ENCODE measurements at regions not wholly inside any gene's neighbourhood (a gene's known extent, or its start where the extent isn't known, plus 50 kb on each side); places are given as distances from the start of the nearest gene placed in this dataset.

DNA sequence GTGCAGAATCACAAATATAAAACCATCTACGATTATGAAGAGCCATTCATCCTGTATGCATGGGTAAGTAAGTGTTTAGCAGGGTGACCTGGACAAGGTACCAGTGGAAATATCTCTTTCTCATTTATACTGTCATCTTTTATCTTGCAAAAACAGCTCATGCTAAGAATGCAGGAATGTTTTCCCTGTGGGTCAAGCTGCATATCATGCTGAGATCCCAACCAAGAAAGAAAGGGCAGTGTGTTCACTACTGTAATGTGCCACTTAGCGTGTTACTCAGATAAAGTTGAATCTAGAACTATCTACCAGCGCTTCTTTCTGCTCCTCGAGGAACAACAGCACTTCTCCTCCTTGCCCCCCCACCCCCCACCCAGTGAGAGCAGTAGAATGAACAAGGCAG, 212.7 kb upstream of the TBL1X start:
- Histone ChIP-seq H3K4me2 (ENCODE audit: control insufficient read depth, insufficient read depth) (no peak overlapping the region), H3K4me1 (ENCODE audit: control insufficient read depth, insufficient read depth, low read length) (no peaks in the 10 kb centered on the region), H3K79me2 (ENCODE audit: control insufficient read depth, insufficient read depth, low read length) (no peaks in the 10 kb centered on the region), H3K36me3 (ENCODE audit: control insufficient read depth in 2 of 2, insufficient read depth in 2 of 2, low read length in 1 of 2) (no peaks in the 10 kb centered on the region), H3K27me3 (replicated peaks in 1 of 2; ENCODE audit: control insufficient read depth in 2 of 2, insufficient read depth in 2 of 2, low read length in 1 of 2) (no peaks in the 10 kb centered on the region; a peak in 1 of 4 replicates), H3K27ac (ENCODE audit: control insufficient read depth, insufficient read depth) (no peak overlapping the region), H2AFZ (ENCODE audit: control insufficient read depth, low read depth, low read length) (no peak overlapping the region), H3K9ac (ENCODE audit: control insufficient read depth, insufficient read depth, low read length) (no peak overlapping the region), H3K4me3 (no peak overlapping the region), H3K9me3 (replicated peaks; ENCODE audit: control insufficient read depth, insufficient read depth, low read length) (no peaks in the 10 kb centered on the region), H4K20me1 (ENCODE audit: control insufficient read depth, insufficient read depth) (no peaks in the 10 kb centered on the region)
- 0% methylated on average over 4 of the region's 4 CpGs for WGBS (ENCODE audit: insufficient coverage, insufficient replicate concordance, low lambda C conversion rate, missing lambda C conversion rate)
- in situ Hi-C loops (cut with MboI), result no loop called here
- ChIA-PET RAD21 (ENCODE audit: unreplicated experiment) (no interaction called here), POLR2A (no interaction called here), CTCF (no interaction called here), SMC1A (ENCODE audit: uncharacterized antibody, unreplicated experiment) (interaction anchor here (0.6 kb wide), 1 partner anchor 570 kb away, joined by 3 read pairs; no protein-coding TSS in a partner anchor)
- ATAC-seq, result no peak
- FAIRE-seq, result no peak
- TF ChIP-seq CHD4 (IDR thresholded peaks at IDR 0.05) (no peak), NRF1 (conservative IDR thresholded peaks at IDR 0.05; ENCODE audit: low read depth, low read length) (no peak), TCF3 (IDR thresholded peaks at IDR 0.05; ENCODE audit: borderline replicate concordance, insufficient read depth, low read depth, low read length) (no peak), BMI1 (IDR thresholded peaks at IDR 0.05; ENCODE audit: borderline replicate concordance) (no peak), BACH1 (IDR thresholded peaks at IDR 0.05; ENCODE audit: borderline replicate concordance) (no peak), HDAC2 (IDR thresholded peaks at IDR 0.05) (no peak), ZZZ3 (IDR thresholded peaks at IDR 0.05; ENCODE audit: control insufficient read depth, insufficient read length, low read depth) (no peak), TCF7 (IDR thresholded peaks at IDR 0.05; ENCODE audit: borderline replicate concordance) (no peak), POLR2AphosphoS5 (IDR thresholded peaks at IDR 0.05; ENCODE audit: low read length) (no peak)
- intact Hi-C loops (cut with micrococcal nuclease; ENCODE audit: unreplicated experiment), result no loop called here
- DNase-seq (ENCODE audit: low read depth, low spot score), result no peak
- BruUV-seq (replicated peaks), result no TSS peak

DNA sequence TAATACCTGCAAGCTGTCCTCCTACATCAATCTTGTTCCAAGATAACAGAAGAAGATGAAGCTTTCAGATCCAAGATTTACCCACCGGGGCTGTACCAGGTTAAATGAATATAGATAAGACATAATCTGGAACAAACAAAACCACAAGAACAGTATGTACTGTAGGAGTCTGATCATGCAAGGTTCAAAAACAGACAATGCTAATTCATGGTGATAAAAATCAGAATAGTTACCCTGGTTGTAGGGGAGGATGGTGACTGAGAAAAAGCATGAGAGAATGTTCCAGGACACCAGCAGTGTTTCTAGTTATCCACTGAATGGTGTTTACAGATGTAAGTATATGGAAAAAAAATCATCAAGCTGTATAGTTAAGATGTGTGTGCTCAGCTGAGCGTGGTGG, 211.6 kb upstream of the TBL1X start:
- RAD21 ChIA-PET (ENCODE audit: unreplicated experiment), result no interaction called here
- Histone ChIP-seq H2AFZ (ENCODE audit: control insufficient read depth, low read depth, low read length) (no peak overlapping the region), H3K27ac (ENCODE audit: control insufficient read depth, insufficient read depth) (no peak overlapping the region), H3K27me3 (replicated peaks in 1 of 2; ENCODE audit: control insufficient read depth in 2 of 2, insufficient read depth in 2 of 2, low read length in 1 of 2) (no peaks in the 10 kb centered on the region; a peak in 1 of 4 replicates), H3K4me3 (no peak overlapping the region), H3K4me1 (ENCODE audit: control insufficient read depth, insufficient read depth, low read length) (no peaks in the 10 kb centered on the region), H3K9ac (ENCODE audit: control insufficient read depth, insufficient read depth, low read length) (no peak overlapping the region), H3K79me2 (ENCODE audit: control insufficient read depth, insufficient read depth, low read length) (no peaks in the 10 kb centered on the region), H3K36me3 (ENCODE audit: control insufficient read depth in 2 of 2, insufficient read depth in 2 of 2, low read length in 1 of 2) (no peaks in the 10 kb centered on the region), H3K4me2 (ENCODE audit: control insufficient read depth, insufficient read depth) (no peak overlapping the region), H3K9me3 (replicated peaks; ENCODE audit: control insufficient read depth, insufficient read depth, low read length) (no peaks in the 10 kb centered on the region), H4K20me1 (ENCODE audit: control insufficient read depth, insufficient read depth) (no peaks in the 10 kb centered on the region)
- 42% methylated on average over 2 of the region's 2 CpGs for WGBS (ENCODE audit: insufficient coverage, insufficient replicate concordance, low lambda C conversion rate, missing lambda C conversion rate)
- in situ Hi-C loops (cut with MboI) (no loop called here), intact Hi-C loops (cut with micrococcal nuclease; ENCODE audit: unreplicated experiment) (no loop called here)
- POLR2A ChIA-PET, result no interaction called here
- BruUV-seq (replicated peaks), result no TSS peak
- DNase-seq (ENCODE audit: low read depth, low spot score) (no peak), ATAC-seq (no peak), FAIRE-seq (no peak)
- SMC1A ChIA-PET (ENCODE audit: uncharacterized antibody, unreplicated experiment), result no interaction called here
- CTCF ChIA-PET, result no interaction called here
- TF ChIP-seq LARP7 (IDR thresholded peaks at IDR 0.05) (no peak), YBX1 (IDR thresholded peaks at IDR 0.05) (no peak), SRF (IDR thresholded peaks at IDR 0.05; ENCODE audit: low read depth in 2 of 2, low read length in 2 of 2) (no peak), CREM (IDR thresholded peaks at IDR 0.05; ENCODE audit: low read depth) (no peak), ZNF384 (IDR thresholded peaks at IDR 0.05; ENCODE audit: borderline replicate concordance, low read depth, low read length) (no peak), FOS (IDR thresholded peaks at IDR 0.05; ENCODE audit: borderline replicate concordance, extremely low read depth, insufficient read length) (no peak)
- TF ChIP-seq, protein P1, sequence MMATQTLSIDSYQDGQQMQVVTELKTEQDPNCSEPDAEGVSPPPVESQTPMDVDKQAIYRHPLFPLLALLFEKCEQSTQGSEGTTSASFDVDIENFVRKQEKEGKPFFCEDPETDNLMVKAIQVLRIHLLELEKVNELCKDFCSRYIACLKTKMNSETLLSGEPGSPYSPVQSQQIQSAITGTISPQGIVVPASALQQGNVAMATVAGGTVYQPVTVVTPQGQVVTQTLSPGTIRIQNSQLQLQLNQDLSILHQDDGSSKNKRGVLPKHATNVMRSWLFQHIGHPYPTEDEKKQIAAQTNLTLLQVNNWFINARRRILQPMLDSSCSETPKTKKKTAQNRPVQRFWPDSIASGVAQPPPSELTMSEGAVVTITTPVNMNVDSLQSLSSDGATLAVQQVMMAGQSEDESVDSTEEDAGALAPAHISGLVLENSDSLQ (IDR thresholded peaks at IDR 0.05), result no peak
- TF ChIP-seq, protein P2, sequence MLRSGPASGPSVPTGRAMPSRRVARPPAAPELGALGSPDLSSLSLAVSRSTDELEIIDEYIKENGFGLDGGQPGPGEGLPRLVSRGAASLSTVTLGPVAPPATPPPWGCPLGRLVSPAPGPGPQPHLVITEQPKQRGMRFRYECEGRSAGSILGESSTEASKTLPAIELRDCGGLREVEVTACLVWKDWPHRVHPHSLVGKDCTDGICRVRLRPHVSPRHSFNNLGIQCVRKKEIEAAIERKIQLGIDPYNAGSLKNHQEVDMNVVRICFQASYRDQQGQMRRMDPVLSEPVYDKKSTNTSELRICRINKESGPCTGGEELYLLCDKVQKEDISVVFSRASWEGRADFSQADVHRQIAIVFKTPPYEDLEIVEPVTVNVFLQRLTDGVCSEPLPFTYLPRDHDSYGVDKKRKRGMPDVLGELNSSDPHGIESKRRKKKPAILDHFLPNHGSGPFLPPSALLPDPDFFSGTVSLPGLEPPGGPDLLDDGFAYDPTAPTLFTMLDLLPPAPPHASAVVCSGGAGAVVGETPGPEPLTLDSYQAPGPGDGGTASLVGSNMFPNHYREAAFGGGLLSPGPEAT (IDR thresholded peaks at IDR 0.05; ENCODE audit: low read depth), result no peak

Data from GM12878 (cell line).